ENCODE measurements at regions not wholly inside any gene's neighbourhood (a gene's known extent, or its start where the extent isn't known, plus 50 kb on each side); places are given as distances from the start of the nearest gene placed in this dataset.

DNA sequence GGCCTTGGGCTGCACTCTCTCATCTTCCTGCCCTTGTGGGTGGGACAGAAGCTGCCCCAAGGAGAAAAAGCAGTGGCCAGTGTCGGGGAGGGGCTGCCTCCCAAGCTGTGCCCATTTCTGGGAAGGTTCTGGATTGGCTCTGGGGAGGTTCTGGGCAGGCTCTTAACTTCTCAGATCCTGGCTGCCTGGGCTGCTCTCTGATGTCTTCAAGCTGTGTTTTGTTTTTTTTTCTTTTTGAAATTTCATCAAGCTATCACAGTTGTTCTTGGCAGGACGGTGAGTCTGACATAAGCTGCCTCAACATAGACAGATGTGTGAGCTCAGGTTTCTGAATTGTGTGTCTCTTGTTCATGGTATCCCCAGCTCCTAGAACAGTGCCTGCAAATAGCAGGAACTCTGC lies 1032.0 kb downstream of the BRD1 start:
- TF ChIP-seq EP300 (IDR thresholded peaks at IDR 0.05), result no peak
- TF ChIP-seq, protein P1, sequence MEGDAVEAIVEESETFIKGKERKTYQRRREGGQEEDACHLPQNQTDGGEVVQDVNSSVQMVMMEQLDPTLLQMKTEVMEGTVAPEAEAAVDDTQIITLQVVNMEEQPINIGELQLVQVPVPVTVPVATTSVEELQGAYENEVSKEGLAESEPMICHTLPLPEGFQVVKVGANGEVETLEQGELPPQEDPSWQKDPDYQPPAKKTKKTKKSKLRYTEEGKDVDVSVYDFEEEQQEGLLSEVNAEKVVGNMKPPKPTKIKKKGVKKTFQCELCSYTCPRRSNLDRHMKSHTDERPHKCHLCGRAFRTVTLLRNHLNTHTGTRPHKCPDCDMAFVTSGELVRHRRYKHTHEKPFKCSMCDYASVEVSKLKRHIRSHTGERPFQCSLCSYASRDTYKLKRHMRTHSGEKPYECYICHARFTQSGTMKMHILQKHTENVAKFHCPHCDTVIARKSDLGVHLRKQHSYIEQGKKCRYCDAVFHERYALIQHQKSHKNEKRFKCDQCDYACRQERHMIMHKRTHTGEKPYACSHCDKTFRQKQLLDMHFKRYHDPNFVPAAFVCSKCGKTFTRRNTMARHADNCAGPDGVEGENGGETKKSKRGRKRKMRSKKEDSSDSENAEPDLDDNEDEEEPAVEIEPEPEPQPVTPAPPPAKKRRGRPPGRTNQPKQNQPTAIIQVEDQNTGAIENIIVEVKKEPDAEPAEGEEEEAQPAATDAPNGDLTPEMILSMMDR (IDR thresholded peaks at IDR 0.05), result no peak
